ENCODE measurements at regions not wholly inside any gene's neighbourhood (a gene's known extent, or its start where the extent isn't known, plus 50 kb on each side); places are given as distances from the start of the nearest gene placed in this dataset.
A peak's percentile ranks its signal among the peaks of the same experiment; 100 is the strongest.
"Not testable (repeated sequence)": the region's sequence is repeated elsewhere in the genome, so short reads cannot be mapped to it uniquely, and the experiment has no call there.

DNA sequence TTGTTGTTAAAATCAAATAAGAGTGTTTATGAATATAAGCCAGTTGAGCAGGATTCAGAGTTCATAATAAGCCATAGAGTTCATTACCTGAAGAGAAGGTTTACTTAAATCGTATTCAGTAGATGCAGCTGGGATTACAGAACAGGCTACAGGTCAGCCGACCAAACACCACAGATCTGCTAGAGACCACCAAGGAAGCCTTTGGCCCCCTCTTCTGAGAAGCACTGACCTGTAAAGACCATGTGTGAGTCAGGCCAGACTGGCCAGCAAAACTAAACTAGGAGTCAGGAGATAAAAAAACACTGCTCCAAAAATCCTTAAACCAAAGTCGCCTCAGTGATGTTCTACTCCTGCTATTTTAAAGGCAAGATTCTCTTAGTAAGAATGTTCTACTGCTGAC, 1125.5 kb downstream of the FAT4 start:
- no peak for DNase-seq (ENCODE audit: low spot score)

DNA sequence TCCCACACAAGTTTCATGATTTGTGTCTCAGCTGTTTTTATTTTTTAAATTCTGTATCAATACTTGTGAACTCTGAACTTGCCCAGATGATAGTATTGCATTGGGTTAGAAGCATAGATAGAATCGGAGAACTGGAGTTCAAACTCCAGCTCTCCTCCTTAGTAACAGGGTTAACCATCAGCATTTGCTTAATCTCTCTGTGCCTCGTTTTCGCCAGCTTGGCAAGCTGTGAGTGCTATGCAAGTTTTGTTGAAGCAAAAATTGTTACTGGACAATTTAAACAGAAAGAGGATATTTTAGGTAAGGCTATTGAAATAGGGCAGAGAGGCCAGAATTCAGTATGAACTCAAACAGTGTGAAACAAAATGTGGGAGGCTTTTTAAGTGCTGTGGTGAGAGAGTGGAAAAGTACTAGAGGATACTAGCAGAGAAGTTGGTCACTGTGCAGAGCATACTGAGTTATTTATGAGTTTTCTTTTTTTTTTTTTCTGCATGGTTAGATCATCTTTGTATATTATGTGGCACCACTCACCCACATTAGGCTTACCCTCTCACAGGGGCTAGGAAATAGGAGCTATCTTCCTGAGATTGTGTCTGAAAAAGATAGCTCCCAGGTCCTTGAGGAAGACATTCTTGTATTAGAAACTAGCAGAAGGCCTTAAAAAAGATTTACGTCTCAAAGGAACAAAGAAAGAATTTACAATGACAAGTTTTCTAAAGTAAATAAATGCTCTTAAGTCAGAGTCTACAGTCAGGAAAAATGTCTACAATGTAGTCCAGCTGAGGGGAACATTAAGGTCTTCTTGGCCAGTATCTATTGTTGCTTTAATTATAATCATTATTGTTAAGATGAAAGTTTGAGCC, 1126.6 kb downstream of the FAT4 start:
- DNase-seq (ENCODE audit: low spot score): no peak

DNA sequence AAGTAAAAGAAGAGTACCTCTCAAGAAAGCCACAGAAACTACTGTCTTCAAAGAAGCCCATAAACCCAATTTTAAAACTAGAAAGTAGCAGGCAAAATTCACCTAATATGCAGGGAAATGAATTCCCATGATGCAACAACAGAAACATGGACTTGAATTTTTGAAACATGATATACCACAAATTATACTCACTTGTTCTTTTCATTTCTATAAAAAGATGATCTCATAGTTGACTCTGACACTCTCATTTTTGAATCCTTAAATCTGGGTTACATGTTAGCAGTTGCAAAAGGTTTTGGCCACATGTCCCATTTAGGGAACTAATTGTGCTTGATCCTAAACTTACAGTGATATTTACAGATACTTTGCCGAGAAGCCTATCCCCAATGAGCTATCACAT, 1130.8 kb downstream of the FAT4 start:
- no peak for DNase-seq (ENCODE audit: low spot score)

DNA sequence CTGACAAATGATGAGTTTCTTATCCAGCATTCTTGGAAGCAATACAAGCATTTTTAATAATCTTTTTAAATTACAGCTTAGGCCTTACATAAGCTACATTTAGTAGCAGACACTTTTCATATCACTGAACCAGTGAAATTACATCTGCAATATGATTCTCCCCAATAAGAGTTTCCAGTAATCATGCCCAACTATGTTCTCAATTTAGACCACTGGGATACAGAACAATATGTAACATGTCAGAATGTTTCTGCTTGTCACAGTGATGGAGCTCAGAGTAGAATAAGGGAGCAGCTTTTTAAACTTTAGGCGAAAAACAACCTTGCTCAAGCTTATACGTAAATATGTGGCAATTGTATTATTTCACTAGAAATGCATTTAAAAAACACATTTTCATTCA, 1132.2 kb downstream of the FAT4 start:
- no peak for DNase-seq (ENCODE audit: low spot score)

DNA sequence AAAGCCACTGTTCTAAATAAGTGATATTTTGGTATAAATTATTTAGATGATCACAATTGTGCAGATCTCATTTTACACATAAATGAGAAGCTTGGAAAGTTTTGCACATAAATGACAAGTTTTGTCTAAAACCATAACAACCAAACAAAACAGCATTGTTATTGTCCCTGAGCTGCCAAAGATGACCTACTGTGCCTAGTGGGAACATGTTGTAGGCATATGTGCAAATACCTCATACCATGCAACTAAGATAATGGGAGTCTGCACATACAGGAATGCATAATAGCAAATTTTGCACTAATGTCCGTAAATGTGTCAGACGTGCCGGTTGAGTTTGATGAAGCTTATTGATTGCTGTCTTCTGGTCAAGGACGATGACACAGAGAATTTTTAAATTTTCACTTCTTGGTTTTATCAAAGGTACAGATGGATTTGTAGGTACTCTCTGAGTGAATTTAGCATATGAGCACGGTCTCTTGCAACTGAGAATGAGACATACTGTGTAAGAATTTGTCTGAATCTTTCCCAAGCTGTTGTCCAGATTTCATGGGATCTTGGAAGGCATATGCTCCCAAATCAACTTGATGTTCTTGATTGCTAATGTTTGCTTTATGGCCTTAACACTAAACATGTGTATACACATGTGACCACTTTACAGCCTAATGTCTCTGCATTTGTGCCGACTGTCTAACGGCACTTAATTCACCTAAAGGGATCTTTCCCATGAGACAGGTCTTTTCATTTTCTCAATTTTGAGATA, 1133.5 kb downstream of the FAT4 start:
- DNase-seq (ENCODE audit: low spot score): peak; percentile 38

DNA sequence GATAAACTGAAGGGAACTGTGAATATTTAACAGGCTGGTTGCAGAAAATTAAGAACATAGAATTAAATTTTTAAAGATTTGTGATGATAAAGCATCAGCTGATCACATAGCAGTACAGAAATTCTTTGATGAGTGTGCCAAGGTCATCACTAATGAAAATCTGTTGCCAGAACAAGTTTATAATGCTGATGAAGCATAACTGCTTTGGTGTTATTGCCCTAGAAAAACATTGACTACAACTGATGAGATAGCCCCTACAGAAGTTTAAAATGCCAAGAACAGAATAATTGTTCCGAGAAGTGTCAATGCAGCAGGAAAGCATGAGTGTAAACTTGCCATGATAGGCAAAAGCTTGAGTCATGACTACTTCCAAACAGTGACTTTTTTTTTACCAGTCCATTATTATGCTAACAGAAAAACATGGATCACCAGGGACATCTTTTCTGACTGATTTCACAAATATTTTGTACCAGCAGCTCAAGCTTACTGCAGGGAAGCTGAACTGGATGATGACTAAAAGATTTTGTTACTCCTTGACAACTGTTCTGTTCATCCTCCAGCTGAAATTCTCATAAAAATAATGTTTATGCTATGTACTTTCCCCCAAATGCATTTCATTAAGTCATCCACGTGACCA, 1136.6 kb downstream of the FAT4 start:
- DNase-seq (ENCODE audit: low spot score): peak; percentile 54

DNA sequence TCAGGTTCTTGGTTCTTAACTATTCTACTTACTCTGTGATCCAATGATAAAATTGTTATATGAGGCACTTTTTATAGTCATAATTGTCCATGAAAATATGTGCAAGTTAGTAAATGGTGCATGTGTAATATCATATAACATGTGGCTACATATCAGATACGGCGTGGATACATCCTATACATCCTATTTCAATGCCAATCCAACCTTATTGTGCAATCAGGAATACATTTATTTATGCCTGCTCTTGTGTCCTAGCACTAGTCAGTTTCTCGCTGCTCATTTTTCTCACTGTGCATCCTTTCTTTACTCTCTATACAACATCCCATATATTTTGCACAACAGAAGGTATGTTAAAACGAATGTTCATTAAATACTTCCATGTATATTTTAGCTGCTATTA, 1141.1 kb downstream of the FAT4 start:
- DNase-seq (ENCODE audit: low spot score): no peak

DNA sequence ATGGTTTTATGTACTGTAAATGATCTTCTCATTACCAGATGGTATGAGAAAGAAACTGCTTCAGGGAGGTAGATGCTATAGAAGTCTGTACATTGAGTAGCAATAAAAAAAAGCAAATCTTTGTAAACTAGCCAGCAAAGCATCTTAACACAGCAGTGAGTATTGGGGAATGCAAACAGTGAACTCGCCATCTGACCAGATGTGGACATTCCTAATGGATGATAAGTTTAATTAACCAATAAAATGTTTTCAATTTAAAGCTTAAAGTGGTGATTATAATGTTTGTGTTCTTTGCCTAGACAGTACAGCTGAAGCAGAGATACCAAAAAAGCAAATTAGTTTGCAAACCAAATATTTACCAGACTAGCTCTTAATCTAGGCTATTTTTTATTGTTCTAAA, 1144.2 kb downstream of the FAT4 start:
- DNase-seq (ENCODE audit: low spot score): peak; percentile 11

DNA sequence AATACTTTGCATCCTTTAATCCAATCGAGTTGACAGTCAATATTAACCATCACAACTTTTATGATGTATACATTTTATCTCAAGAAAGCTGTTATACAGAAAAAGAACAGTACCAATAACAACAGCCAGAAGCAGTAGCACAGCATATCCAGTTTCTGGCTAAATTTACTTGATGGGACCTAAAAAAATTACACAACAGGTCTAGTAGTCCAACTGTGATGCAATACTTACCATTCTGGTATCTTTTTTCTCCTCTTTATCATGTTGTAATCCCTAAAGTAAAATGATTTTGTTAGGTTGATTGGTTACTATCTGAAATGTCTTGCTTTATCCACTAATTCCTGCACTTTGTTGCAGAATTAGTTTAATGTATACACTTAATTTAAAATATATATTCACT, 1150.6 kb downstream of the FAT4 start:
- DNase-seq (ENCODE audit: low spot score): no peak

DNA sequence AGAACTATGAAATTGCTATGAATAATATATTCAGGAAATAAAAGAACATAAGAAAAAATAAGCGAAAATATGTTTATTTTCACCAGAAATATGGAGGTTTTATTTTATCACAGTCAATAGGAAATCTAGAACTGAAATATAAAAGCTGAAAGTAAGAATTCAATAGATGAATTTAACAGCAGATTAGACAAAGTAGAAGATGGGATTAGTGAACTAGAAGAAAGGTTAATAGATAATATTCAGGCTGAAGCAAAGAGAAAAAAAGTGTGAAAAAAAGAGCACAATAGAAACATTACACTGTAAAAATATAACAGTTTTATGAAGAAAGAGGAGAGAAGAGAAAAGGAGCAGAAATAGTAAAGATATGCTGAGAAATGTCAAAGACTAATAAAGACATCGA, 1152.1 kb downstream of the FAT4 start:
- DNase-seq (ENCODE audit: low spot score): no peak

DNA sequence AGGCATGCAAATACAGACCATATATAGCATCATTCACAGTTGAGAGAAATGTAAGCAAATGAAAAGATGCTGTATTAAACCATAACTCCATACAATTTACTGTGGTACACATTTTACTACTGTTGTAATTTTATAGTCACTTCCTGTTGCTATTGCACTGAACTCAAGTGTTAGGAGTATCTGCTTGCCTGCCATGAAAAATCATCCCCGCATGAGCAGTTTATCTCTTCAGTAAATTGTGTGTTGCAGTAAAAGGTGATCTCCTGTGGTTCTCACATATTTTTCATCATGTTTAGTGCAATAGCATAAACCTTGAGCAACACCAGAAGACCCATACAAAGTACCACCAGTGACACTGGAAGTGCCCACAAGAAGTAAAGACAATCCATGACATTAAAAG, 1153.4 kb downstream of the FAT4 start:
- DNase-seq (ENCODE audit: low spot score): no peak

DNA sequence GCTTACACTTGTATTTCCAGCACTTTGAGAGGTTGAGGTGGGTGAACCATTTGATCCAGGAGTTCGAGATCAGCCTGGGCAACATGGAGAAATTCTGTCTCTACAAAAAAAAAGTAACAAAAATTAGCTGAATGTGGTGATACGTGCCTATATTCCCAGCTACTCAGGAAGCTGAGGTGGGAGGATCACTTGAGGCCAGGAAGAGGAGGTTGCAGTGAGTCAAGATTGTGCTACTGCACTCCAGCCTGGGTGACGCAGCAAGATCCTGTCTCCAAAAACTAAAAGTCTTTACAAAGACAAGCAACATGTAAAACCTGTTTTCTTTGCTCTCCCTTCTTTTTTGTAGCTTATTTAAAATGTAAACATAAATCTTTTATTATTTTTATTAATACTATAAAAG, 1156.1 kb downstream of the FAT4 start:
- no peak for DNase-seq (ENCODE audit: low spot score)

DNA sequence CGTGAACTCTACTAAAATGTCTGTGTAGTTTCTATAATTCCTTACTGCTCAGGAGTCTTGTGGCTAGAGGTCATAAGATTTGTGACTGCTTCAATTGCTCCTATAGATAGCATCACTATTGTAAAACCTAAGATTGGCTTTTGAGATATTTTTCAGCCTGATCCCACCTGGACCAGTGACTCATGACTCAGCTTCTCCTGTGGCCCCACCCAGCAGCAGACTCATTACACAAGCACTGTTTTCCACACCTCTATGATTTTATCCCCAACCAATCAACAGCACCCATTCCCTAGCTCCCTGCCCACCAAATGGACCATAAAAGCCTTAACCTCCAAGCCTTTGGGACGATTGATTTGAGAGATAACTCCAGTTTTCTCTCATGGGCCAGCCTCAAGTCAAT, 1157.0 kb upstream of the INTU start:
- DNase-seq (ENCODE audit: low spot score): no peak

DNA sequence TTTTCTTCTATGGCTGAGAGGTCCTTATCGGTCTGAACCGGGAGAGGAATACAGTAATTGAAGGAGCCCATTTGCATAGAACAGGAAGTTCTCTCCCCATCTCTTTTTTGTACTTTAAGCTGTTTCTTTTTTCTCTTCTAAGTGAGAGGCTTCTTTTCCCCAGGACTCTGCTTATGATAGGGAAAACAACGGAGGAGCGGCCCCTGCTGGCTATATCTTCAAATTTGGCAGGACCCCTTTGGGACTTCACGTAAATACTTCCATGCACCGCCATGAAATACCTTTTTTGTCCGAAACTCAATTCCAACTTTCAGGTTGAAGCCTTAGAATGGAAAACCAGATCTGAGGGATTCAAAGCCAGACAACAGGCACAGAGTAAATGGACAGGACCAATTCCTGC, 1153.0 kb upstream of the INTU start:
- no peak for DNase-seq (ENCODE audit: low spot score)

DNA sequence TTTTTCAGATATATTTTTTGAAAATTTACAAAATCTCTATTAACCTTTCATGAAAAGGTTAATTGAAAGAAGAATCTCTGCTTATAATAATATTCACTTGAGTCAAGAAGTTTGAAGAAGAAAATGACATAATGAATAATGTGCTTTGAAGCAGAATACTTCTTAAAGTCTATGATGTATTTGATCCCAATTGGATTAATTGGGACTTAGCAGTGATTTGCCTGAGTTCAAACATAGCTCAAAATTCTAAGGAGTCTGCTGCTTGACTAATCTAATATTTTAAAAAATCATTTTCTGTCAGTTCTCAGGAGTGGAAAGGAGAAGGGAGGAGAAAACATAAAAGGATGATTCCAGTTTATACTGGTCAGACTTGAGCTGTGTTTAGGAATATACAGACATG, 1150.4 kb upstream of the INTU start:
- no peak for DNase-seq (ENCODE audit: low spot score)

DNA sequence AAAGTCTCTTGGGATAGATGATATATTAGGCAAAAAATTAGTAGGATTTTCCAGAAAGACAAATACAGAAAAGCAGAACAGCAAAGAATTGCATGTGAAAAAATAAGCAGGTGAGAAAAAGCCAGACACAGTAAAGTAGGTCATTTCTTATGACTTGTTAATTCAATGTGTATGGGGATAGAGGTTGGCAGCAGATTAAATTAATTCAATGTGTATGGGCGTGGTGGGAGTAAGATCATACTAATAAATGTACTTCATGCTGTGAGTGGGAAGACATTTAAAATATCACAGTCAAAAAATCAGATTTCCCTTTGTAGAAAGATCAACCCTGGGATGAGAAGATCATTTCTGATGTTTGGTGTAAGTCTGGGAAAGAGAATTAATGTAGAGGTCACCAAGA, 1146.4 kb upstream of the INTU start:
- DNase-seq (ENCODE audit: low spot score): no peak

DNA sequence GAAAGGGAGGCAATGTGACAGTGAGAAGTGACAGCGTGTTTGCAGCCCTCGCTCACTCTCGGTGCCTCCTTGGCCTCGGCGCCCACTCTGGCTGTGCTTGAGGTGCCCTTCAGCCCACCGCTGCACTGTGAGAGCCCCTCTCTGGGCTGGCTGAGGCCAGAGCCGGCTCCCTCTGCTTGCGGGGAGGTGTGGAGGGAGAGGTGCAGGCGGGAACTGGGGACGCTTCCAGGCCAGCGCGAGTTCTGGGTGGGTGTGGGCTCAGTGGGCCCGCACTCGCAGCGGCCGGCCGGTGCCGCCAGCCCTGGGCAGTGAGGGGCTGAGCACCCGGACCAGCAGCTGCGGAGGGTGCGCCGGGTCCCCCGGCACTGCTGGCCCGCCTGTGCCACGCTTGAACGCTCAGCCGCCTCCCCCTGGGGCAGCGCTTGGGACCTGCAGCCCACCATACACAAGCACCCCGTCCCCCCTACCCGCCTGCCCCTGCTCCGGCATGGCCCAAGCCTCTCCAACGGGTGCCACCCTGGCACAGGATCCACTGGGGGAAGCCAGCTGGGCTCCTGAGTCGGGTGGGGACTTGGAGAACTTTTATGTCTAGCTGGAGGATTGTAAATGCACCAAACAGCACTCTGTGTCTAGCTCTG, 1142.8 kb upstream of the INTU start:
- DNase-seq (ENCODE audit: low spot score): no peak

DNA sequence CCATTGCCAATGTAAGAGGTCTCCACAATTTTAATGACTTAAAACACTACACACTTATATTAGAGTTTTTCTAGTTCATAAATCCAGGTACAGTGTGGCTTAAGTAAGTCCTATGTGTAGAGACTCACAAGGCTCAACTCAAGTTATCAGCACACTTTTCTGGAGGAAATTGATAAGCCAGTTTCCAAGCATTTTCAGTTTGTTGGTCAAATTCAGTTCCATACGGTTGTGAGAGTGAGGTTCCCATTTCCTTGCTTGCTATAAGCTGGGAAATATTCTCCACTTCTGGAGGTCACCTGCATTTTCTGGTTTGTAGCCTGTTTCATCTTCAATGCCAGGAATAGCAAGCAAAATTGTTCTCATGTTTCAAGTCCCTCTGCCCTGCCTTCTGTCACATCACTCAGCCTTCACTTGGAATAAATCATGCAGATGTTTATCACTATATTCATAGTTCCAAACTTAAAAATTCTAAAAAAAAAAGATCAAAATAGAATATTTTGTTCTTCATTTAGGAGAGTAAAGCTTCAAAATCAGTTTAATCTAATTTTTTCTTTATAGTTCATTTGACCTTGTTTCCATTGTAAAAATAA, 1137.5 kb upstream of the INTU start:
- DNase-seq (ENCODE audit: low spot score): no peak

DNA sequence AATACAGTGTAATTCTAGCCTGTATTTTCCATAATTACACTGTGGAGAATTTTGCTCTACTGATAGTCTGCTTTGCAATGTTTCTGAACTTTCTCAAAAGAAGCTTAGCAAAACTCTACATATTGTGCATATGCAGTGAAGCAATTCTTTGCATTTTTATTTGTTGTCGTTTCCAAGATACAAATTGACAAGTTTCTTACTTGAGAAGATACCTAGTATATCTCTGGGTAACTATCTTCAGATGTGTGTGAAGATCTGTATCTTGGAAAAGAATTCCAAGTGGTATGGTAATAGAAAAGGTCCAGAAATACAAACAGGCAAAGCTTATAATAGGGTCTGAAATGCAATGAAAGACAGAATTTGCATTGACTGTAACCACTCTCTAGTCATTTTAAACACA, 1119.8 kb upstream of the INTU start:
- no peak for DNase-seq (ENCODE audit: low spot score)

DNA sequence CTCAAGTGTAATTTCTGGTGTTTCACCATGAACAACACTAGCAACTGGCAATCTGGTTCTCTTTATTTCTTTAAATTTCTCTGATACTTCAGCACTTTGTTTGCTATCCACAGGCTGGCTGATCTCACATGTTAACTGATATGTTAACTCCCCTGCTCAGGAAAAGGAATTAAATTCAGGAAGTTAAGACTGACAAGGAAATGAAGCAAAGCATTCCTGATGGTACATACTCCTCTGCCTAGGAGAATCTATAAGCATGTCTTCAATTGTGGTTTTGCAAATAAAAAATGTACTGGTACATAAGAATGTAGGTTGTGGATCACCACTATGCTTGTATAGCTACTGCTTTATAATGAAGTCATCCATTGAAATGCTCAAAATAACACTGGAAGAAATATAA, 1119.2 kb upstream of the INTU start:
- DNase-seq (ENCODE audit: low spot score): no peak

DNA sequence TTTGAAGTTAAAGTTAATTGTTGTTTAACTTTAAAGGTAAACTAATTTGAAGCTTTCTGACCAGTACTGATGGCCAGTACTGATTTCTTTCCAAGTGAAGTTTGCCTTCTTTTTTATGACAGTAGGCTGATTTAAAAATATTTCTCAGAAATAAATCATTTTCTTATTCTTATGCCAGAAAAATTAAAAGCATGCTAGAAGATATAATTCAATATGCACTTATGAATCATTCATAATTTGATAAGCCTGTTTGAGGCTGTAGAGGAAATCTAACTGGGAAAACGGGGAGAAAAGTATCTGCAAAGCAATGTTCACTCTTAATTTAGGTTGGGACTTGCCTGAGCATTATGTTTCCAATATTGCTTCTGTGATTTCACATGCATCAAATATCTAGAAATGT, 1112.0 kb upstream of the INTU start:
- DNase-seq (ENCODE audit: low spot score): no peak

DNA sequence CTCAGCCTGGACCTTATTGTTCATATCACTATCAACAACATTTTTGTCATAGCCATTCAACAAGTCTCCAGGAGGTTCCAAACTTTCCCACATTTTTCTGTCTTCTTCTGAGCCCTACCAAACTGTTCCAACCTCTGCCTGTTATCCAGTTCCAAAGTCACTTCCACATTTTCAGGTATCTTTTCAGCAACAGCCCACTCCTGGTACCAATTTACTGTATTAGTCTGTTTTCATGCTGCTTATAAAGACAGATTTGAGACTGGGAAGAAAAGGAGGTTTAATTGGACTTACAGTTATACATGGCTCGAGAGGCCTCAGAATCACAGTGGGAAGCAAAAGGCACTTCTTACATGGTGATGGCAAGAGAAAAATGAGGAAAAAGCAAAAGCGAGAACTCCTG, 1107.4 kb upstream of the INTU start:
- DNase-seq (ENCODE audit: low spot score): not testable (repeated sequence)

Measured in AG08395 (cell line).